ENCODE measurements at regions not wholly inside any gene's neighbourhood (a gene's known extent, or its start where the extent isn't known, plus 50 kb on each side); places are given as distances from the start of the nearest gene placed in this dataset.

DNA sequence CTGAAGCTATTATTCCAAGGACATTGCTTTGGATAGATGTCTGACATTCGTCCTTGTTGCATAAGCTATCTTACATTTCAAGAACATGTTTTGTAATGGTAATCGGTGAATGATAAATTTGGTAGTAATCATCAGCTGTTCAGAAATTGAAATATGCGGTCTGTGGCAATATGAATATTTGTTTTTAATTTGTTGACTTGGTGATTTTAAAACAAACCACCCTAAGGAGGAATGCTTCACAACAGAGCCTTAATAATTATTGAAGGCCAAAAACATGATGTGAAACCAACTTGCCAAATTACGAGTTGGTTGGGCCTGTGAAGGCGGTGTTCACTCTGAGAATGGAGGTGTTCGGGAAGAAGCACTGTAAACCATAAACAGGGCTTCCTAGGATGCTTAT lies 149.7 kb upstream of the TUT7 start:
- no peak for TF ChIP-seq CTCF (IDR thresholded peaks at IDR 0.05; ENCODE audit: insufficient read depth, low read length, poor library complexity, severe bottlenecking)
- TF ChIP-seq EZH2phosphoT487 (conservative IDR thresholded peaks at IDR 0.05; ENCODE audit: low read length) = no peak
